LNCAP (cell line): ENCODE measurements at regions not wholly inside any gene's neighbourhood (a gene's known extent, or its start where the extent isn't known, plus 50 kb on each side); places are given as distances from the start of the nearest gene placed in this dataset.

Experiments
- CTCF ChIP-seq: fragments of 450-650 bp; IDR thresholded peaks from 2 replicates; pipeline ENCODE4 v1.5.1; 2017; ENCODE audit warnings: mild to moderate bottlenecking

DNA sequence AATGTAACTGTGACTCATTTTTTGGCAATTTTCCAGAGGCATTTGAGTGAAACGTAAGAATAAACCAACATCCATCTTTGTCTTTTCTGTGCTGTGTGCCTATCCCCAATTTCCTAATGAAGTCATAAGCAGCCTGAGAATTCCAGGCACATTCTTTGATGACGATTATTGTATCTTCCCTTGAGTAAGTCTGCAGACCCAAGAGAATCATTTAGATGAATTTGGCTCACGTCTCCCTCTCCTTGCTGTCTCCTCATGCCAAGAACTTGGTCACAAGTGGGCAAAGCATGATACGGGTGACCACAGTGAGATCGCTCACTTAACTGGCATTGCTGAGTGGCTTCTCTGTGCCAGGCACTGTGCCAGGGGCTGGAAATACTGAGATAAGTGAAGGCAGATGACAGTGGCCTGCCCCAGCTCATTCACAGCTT, 384.5 kb upstream of the IL12A start:
- TF ChIP-seq CTCF: no peak

- TF ChIP-seq CTCF: no peak
Measured at GRCh38 chr3:159605101-159605500, 383.5 kb upstream of the IL12A start.

- no peak for TF ChIP-seq CTCF
Measured at GRCh38 chr3:159605776-159606175, 382.9 kb upstream of the IL12A start.

DNA sequence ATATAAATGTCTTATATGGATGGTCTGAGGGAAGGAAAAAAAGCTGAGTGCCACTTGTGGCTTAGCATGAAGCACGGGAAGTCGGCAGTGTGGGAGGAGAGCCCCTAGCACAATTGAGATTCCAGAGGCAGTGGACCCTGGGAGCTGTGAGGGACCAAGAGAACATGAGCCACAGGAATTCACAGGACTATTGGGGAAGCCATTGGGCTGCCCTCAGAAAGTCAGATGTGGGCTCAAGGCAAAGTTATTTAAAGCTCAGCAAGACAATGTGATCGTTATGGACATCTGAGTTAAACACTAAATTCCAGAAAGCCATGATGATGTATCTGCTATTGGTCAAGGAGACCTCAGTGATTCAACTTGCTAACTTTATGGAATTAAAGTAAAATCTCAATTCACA, 380.8 kb upstream of the IL12A start:
- TF ChIP-seq CTCF: no peak

- TF ChIP-seq CTCF: no peak
Measured at GRCh38 chr3:159608311-159608710, 380.3 kb upstream of the IL12A start.

- TF ChIP-seq CTCF: no peak
Measured at GRCh38 chr3:159609625-159610024, 379.0 kb upstream of the IL12A start.

DNA sequence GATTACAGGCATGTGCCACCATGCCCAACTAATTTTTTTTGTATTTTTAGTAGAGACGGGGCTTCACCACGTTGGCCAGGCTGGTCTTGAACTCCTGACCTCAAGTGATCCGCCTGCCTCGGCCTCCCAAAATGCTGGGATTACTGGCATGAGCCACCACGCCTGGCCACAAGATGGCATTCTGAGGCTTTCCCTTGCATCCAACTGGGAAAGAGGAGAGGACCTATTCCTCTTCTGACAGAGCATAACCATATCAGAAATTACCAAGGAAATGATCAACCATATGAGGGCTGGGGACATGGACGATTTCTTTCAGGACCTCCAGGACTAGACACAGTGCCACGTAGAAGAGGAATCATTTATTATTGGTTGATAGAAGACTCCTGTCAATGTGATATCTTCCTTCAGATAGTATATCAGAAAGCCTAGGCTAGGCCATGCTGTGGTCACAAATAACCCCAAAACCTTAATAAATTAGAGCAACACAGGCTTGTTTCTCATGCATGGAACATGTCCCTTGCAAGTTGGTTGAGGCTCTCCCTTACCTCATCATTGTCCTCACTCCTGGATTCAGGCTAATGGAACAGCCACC, 372.3 kb upstream of the IL12A start:
- peak; percentile 73 for TF ChIP-seq CTCF

GRCh38 chr3:159619341-159619885, 369.2 kb upstream of the IL12A start:
- no peak for TF ChIP-seq CTCF
